MM.1S (cell line): ENCODE measurements at regions not wholly inside any gene's neighbourhood (a gene's known extent, or its start where the extent isn't known, plus 50 kb on each side); places are given as distances from the start of the nearest gene placed in this dataset.

Experiments used
- DNase-seq: peaks from one replicate; pipeline ENCODE4 v3.0.0-alpha.2; 2015
- H2AFZ ChIP-seq: fragments of 300-600 bp; sonication (generic); 2 replicates; pipeline ENCODE4 v1.6.0; 2016; ENCODE audit warnings: antibody characterized with exemption, low read length
- H3F3A ChIP-seq: fragments of 300-600 bp; sonication (generic); 2 replicates; pipeline ENCODE4 v1.6.1; 2016; ENCODE audit warnings: mild to moderate bottlenecking, antibody characterized with exemption, low read length, moderate library complexity, mixed read lengths; ENCODE audit not compliant: insufficient read depth
- H3K27ac ChIP-seq: fragments of 300-600 bp; sonication (generic); 2 replicates; pipeline ENCODE4 v1.5.1; 2016; ENCODE audit warnings: mild to moderate bottlenecking, low read length
- H3K27me3 ChIP-seq: fragments of 300-600 bp; sonication (generic); replicated peaks from 2 replicates; pipeline ENCODE4 v1.6.0; 2016; ENCODE audit warnings: low read length; ENCODE audit not compliant: insufficient read depth
- H3K36me3 ChIP-seq: fragments of 300-600 bp; sonication (generic); replicated peaks from 2 replicates; pipeline ENCODE4 v1.6.1; 2016; ENCODE audit warnings: mild to moderate bottlenecking, low read length, mixed read lengths; ENCODE audit not compliant: insufficient read depth
- H3K4me1 ChIP-seq: fragments of 300-600 bp; sonication (generic); 2 replicates; pipeline ENCODE4 v1.6.1; 2016; ENCODE audit warnings: low read length, mixed read lengths
- H3K4me2 ChIP-seq: fragments of 300-600 bp; sonication (generic); 2 replicates; pipeline ENCODE4 v1.6.0; 2016; ENCODE audit warnings: low read depth, low read length
- H3K4me3 ChIP-seq: fragments of 300-600 bp; sonication (generic); 2 replicates; pipeline ENCODE4 v1.5.1; 2016; ENCODE audit warnings: low read length, mixed read lengths
- H3K79me2 ChIP-seq: fragments of 300-600 bp; sonication (generic); 2 replicates; pipeline ENCODE4 v1.6.1; 2016; ENCODE audit warnings: mixed run types, low read length, mixed read lengths
- H3K9ac ChIP-seq: fragments of 300-600 bp; sonication (generic); 2 replicates; pipeline ENCODE4 v1.6.1; 2016; ENCODE audit warnings: low read length, mixed read lengths
- H3K9me2 ChIP-seq: fragments of 300-600 bp; sonication (generic); replicated peaks from 2 replicates; pipeline ENCODE4 v1.6.1; 2016; ENCODE audit warnings: mild to moderate bottlenecking, low read length, mixed read lengths; ENCODE audit not compliant: insufficient read depth
- H3K9me3 ChIP-seq: fragments of 300-600 bp; sonication (generic); replicated peaks from 2 replicates; pipeline ENCODE4 v1.6.1; 2016; ENCODE audit warnings: mild to moderate bottlenecking, low read length, mixed read lengths; ENCODE audit not compliant: insufficient read depth
- H4K20me1 ChIP-seq: fragments of 300-600 bp; sonication (generic); 2 replicates; pipeline ENCODE4 v1.6.1; 2016; ENCODE audit warnings: mild to moderate bottlenecking, low read length, moderate library complexity, mixed read lengths; ENCODE audit not compliant: insufficient read depth
- EZH2 ChIP-seq: fragments of 300-600 bp; sonication (generic); optimal IDR thresholded peaks from 2 replicates; pipeline ENCODE3; 2017; ENCODE audit warnings: low read depth, mild to moderate bottlenecking, antibody characterized with exemption, low read length, mixed read lengths
- EZH2phosphoT487 ChIP-seq: fragments of 300-600 bp; sonication (generic); IDR thresholded peaks from 2 replicates; pipeline ENCODE4 v1.6.1; 2018; ENCODE audit warnings: antibody characterized with exemption, low read length
- TF ChIP-seq, protein P1 (sequence below): fragments of 300-600 bp; sonication (generic); IDR thresholded peaks from 2 replicates; pipeline ENCODE4 v1.5.1; 2016; ENCODE audit warnings: antibody characterized with exemption, low read length, mixed read lengths

DNA sequence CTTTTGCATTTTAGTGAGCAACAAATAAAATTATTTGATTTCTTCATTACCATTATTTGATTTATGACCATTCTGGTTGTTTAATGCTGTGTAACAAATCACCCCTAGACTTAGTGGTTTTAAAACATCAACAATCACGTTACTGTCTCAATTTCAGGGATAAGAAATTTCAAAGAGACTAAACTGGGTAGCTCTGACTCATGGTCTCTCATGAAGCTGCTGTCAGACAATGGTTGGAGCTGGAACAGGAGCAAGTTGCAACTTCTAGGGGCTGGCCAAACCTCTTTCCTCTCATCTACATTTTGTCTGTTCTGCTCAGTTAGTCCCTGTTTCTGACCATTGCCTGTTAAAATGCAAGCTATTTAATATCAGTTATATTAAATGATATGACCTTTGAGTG lies 517.0 kb downstream of the KCNH5 start:
- Histone ChIP-seq H3K9me2 (no peaks in the 10 kb centered on the region), H3F3A (no peaks in the 10 kb centered on the region), H3K36me3 (no peaks in the 10 kb centered on the region), H3K27ac (no peak overlapping the region), H3K79me2 (no peaks in the 10 kb centered on the region), H2AFZ (no peak overlapping the region), H3K9me3 (no peaks in the 10 kb centered on the region), H3K4me2 (no peak overlapping the region), H3K4me3 (no peak overlapping the region), H3K9ac (no peak overlapping the region), H3K4me1 (no peaks in the 10 kb centered on the region), H3K27me3 (no peaks in the 10 kb centered on the region), H4K20me1 (no peaks in the 10 kb centered on the region)
- DNase-seq: no peak
- TF ChIP-seq, protein P1, sequence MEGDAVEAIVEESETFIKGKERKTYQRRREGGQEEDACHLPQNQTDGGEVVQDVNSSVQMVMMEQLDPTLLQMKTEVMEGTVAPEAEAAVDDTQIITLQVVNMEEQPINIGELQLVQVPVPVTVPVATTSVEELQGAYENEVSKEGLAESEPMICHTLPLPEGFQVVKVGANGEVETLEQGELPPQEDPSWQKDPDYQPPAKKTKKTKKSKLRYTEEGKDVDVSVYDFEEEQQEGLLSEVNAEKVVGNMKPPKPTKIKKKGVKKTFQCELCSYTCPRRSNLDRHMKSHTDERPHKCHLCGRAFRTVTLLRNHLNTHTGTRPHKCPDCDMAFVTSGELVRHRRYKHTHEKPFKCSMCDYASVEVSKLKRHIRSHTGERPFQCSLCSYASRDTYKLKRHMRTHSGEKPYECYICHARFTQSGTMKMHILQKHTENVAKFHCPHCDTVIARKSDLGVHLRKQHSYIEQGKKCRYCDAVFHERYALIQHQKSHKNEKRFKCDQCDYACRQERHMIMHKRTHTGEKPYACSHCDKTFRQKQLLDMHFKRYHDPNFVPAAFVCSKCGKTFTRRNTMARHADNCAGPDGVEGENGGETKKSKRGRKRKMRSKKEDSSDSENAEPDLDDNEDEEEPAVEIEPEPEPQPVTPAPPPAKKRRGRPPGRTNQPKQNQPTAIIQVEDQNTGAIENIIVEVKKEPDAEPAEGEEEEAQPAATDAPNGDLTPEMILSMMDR: no peak
- TF ChIP-seq EZH2 (no peak), EZH2phosphoT487 (no peak)

DNA sequence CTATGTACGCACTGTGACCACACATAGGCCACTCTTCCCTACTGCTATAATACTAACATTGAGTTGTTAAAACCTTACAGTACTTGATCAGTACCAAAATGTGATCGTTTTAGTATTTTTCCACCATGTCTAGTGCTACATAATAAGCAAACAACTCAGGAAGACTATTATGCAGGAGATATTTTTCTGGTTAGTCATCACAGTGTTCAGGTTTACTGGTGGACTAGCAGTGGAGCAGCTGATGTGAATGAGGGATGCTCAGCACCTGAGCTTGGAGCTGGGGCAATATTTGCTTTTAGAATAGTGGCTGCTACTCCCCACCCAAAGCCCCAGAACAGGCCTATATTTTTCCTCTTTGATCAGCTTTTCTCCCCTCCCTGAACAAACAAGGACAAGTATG lies 513.1 kb downstream of the KCNH5 start:
- no peak for TF ChIP-seq EZH2
- TF ChIP-seq EZH2phosphoT487: no peak
- TF ChIP-seq, protein P1: no peak
- Histone ChIP-seq H3K9me3 (no peaks in the 10 kb centered on the region), H3K4me1 (no peaks in the 10 kb centered on the region), H3K27ac (no peak overlapping the region), H3K36me3 (no peaks in the 10 kb centered on the region), H3K27me3 (no peaks in the 10 kb centered on the region), H3K9me2 (no peaks in the 10 kb centered on the region), H3K79me2 (no peaks in the 10 kb centered on the region), H2AFZ (no peak overlapping the region), H3F3A (no peaks in the 10 kb centered on the region), H3K4me3 (no peak overlapping the region), H3K4me2 (no peak overlapping the region), H4K20me1 (no peaks in the 10 kb centered on the region), H3K9ac (no peak overlapping the region)
- no peak for DNase-seq

DNA sequence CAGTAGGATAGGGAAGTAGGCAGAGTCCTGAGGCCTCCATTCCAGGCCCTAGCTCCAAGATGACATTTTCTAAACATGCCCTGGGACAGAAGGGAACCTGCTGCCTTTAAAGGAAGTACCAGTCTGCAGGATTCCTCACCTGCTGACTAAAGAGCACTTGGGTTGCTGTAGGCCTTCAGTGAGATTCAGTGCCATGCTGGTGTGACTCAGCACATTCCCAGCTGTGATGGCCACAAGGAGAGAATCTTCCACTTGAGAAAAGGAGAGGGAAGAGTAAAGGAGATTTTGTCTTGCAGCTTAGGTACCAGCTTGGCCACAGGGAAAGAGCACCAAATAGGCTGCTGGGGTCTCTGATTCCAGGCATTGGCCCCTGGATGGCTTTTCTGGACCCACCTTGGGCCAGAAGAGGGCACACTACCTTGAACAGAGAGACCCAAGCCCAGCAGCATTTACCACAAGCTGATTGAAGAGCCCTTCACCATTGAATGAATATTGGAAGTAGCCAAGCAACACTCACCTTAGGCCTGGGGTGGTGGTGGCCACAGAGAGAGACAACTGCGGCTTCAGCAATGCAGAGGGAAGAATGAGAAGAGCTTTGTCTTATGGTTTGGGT lies 498.3 kb downstream of the KCNH5 start:
- no peaks in the 10 kb centered on the region for H3K9me3 ChIP-seq
- H3K4me1 ChIP-seq: no peaks in the 10 kb centered on the region
- no peaks in the 10 kb centered on the region for H3F3A ChIP-seq
- no peak overlapping the region for H2AFZ ChIP-seq
- H3K79me2 ChIP-seq: no peaks in the 10 kb centered on the region
- H3K27ac ChIP-seq: no peak overlapping the region
- H3K36me3 ChIP-seq: no peaks in the 10 kb centered on the region
- no peak overlapping the region for H3K4me2 ChIP-seq
- DNase-seq: no peak
- TF ChIP-seq, protein P1: no peak
- TF ChIP-seq EZH2phosphoT487: no peak
- TF ChIP-seq EZH2: no peak
- H3K4me3 ChIP-seq: no peak overlapping the region
- no peak overlapping the region for H3K9ac ChIP-seq
- no peaks in the 10 kb centered on the region for H3K9me2 ChIP-seq
- no peaks in the 10 kb centered on the region for H3K27me3 ChIP-seq
- no peaks in the 10 kb centered on the region for H4K20me1 ChIP-seq
